ENCODE measurements at regions not wholly inside any gene's neighbourhood (a gene's known extent, or its start where the extent isn't known, plus 50 kb on each side); places are given as distances from the start of the nearest gene placed in this dataset.

DNA sequence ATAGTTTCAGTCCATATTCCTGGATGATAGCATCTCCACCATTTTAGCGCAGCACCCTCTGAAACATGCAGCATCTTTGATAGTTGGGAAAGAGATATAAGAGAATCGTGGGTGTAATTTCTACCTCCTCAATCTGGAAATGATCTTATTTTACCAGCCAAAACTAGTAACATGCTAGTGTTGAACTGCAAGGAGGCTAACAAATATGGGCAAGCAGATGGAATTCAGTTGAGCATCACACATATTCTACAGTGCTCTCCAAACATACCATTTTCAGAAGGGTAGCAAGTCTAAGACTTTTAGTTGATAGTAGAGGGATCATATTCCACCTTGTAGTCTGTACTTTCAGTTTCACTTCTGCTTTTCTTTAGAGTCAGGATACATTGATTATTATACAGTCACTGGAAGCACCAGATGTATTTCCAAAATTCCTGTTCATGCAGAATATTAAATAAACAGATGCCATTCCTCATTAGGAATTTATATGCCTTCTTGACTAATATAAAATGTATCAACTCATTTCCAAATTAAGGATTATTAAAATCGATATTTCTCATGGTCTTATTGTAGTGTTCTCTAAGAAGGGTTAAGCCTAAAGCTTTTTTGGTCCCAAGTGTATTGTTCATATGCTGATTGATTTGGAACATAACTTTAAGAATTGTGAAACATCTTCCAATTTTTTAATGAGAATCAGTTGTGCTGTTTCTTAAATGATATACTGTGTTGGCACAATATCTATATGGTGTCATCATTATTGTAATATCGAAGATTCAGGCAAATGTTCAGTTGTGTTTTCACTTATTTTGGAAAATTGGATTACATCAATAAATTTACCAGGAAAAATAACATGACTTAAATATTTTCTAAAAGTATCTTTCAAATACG is 362.0 kb downstream of the CENPW start:
- no peak overlapping the region for H3K27ac ChIP-seq
- Mint-ChIP-seq H3K9me3 (no peaks in the 10 kb centered on the region), H3K4me3 (no peak overlapping the region), H3K27ac (no peak overlapping the region), H3K4me1 (peaks cover 3% of the 10 kb centered on the region), H3K36me3 (no peaks in the 10 kb centered on the region), H3K27me3 (ENCODE audit: insufficient read depth, low read depth) (no peaks in the 10 kb centered on the region)
- no peaks in the 10 kb centered on the region for H3K4me1 ChIP-seq
- no peaks in the 10 kb centered on the region for H3K36me3 ChIP-seq
- no peak overlapping the region for H3K9ac ChIP-seq
- H4K20me1 ChIP-seq (ENCODE audit: low read depth), result no peaks in the 10 kb centered on the region
- DNase-seq (ENCODE audit: low spot score), result no peak
- no peak overlapping the region for H3K4me3 ChIP-seq
- H3F3A ChIP-seq (ENCODE audit: low read depth), result no peaks in the 10 kb centered on the region
- no peaks in the 10 kb centered on the region for H3K27me3 ChIP-seq
- H3K4me2 ChIP-seq, result no peak overlapping the region
- H3K79me2 ChIP-seq (ENCODE audit: low read depth), result no peaks in the 10 kb centered on the region
- no peaks in the 10 kb centered on the region for H3K9me3 ChIP-seq (ENCODE audit: low read depth)
- H2AFZ ChIP-seq (replicated peaks), result no peak overlapping the region
- no peak for TF ChIP-seq EZH2phosphoT487 (IDR thresholded peaks at IDR 0.05)
- TF ChIP-seq, protein P1, sequence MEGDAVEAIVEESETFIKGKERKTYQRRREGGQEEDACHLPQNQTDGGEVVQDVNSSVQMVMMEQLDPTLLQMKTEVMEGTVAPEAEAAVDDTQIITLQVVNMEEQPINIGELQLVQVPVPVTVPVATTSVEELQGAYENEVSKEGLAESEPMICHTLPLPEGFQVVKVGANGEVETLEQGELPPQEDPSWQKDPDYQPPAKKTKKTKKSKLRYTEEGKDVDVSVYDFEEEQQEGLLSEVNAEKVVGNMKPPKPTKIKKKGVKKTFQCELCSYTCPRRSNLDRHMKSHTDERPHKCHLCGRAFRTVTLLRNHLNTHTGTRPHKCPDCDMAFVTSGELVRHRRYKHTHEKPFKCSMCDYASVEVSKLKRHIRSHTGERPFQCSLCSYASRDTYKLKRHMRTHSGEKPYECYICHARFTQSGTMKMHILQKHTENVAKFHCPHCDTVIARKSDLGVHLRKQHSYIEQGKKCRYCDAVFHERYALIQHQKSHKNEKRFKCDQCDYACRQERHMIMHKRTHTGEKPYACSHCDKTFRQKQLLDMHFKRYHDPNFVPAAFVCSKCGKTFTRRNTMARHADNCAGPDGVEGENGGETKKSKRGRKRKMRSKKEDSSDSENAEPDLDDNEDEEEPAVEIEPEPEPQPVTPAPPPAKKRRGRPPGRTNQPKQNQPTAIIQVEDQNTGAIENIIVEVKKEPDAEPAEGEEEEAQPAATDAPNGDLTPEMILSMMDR (IDR thresholded peaks at IDR 0.05), result no peak
- TF ChIP-seq EZH2 (IDR thresholded peaks at IDR 0.05), result no peak

DNA sequence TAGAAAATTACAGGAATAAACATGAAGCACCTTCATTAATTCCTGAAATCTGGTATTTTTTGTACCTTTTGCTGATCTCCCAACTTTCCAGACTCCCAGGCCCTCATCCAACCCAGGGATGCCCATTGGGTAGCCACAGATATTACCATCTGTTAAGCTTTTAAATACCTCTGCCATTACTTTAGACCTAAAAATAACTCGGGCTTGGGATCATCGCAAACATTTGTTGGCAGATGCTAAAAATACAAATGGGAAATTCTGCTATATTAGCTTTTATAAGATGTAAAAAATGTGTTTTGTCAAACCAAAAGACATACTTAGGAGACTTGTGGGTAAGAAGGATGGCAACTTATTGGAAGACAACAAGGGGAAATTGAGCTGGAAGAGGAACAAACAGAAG is 376.1 kb downstream of the CENPW start:
- Histone ChIP-seq H3K4me3 (no peak overlapping the region), H3K36me3 (no peaks in the 10 kb centered on the region), H3K27ac (no peak overlapping the region), H4K20me1 (ENCODE audit: low read depth) (no peaks in the 10 kb centered on the region), H3K79me2 (ENCODE audit: low read depth) (no peaks in the 10 kb centered on the region), H3K4me1 (peaks cover 38% of the 10 kb centered on the region), H2AFZ (replicated peaks) (no peak overlapping the region), H3K4me2 (peak overlapping the region; percentile 50), H3K27me3 (no peaks in the 10 kb centered on the region), H3K9me3 (ENCODE audit: low read depth) (no peaks in the 10 kb centered on the region), H3K9ac (no peak overlapping the region), H3F3A (ENCODE audit: low read depth) (peaks cover 8% of the 10 kb centered on the region)
- DNase-seq (ENCODE audit: low spot score), result no peak
- no peaks in the 10 kb centered on the region for H3K27me3 Mint-ChIP-seq (ENCODE audit: insufficient read depth, low read depth)
- no peak overlapping the region for H3K27ac Mint-ChIP-seq
- no peaks in the 10 kb centered on the region for H3K9me3 Mint-ChIP-seq
- TF ChIP-seq EZH2phosphoT487 (IDR thresholded peaks at IDR 0.05) (no peak), EZH2 (IDR thresholded peaks at IDR 0.05) (no peak)
- TF ChIP-seq, protein P1 (IDR thresholded peaks at IDR 0.05), result no peak
- peaks cover 46% of the 10 kb centered on the region for H3K4me1 Mint-ChIP-seq
- no peaks in the 10 kb centered on the region for H3K36me3 Mint-ChIP-seq
- H3K4me3 Mint-ChIP-seq, result no peak overlapping the region

DNA sequence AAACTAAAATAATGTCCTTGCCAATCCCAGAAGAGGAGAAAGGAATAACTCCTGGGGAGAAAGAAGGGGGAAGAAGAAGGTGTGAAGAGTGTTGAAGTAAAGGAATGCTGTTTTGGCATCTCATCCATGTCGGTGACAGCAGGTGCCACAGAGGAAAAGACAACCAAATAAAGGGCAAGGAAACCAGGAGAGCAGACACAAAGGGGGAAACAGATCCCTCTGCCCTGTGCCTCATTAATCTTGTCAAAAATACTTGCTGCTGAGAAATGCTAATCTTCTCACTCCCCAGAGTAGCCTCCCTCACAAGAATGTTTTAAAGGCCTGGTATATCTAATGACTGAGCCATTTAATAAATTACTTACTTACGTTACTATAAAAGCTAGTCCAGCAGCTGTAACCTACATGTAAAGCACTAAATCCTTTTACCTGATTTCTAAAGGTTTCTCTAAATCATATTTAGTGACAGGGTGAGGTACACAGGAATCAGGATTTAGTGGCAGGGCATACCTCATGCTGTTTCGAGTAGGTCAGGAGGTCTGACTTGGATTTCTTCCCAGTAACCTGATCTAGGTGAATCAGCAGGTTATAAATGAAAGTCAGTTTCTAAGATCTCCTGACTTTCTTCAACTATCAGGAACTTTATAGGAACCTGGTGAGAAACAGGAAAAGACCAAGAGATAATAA is 377.1 kb downstream of the CENPW start:
- Histone ChIP-seq H3K79me2 (ENCODE audit: low read depth) (no peaks in the 10 kb centered on the region), H3K27ac (no peak overlapping the region), H3K27me3 (no peaks in the 10 kb centered on the region), H3K4me2 (peak overlapping the region; percentile 50), H3K9ac (no peak overlapping the region), H3K4me3 (no peak overlapping the region), H3K36me3 (no peaks in the 10 kb centered on the region), H3F3A (ENCODE audit: low read depth) (peaks cover 8% of the 10 kb centered on the region), H3K9me3 (ENCODE audit: low read depth) (no peaks in the 10 kb centered on the region), H3K4me1 (peaks cover 38% of the 10 kb centered on the region), H4K20me1 (ENCODE audit: low read depth) (no peaks in the 10 kb centered on the region), H2AFZ (replicated peaks) (no peak overlapping the region)
- H3K4me3 Mint-ChIP-seq, result peak overlapping the region; percentile 4
- TF ChIP-seq EZH2 (IDR thresholded peaks at IDR 0.05), result no peak
- TF ChIP-seq, protein P1 (IDR thresholded peaks at IDR 0.05), result no peak
- TF ChIP-seq EZH2phosphoT487 (IDR thresholded peaks at IDR 0.05), result no peak
- peak overlapping the region; percentile 51 for H3K27ac Mint-ChIP-seq
- no peaks in the 10 kb centered on the region for H3K27me3 Mint-ChIP-seq (ENCODE audit: insufficient read depth, low read depth)
- H3K4me1 Mint-ChIP-seq, result peaks cover 51% of the 10 kb centered on the region
- H3K9me3 Mint-ChIP-seq, result peaks cover 3% of the 10 kb centered on the region
- peak; percentile 30 for DNase-seq (ENCODE audit: low spot score)
- H3K36me3 Mint-ChIP-seq, result no peaks in the 10 kb centered on the region

Measured in neural progenitor cell (in vitro differentiated cells).